ENCODE measurements at regions not wholly inside any gene's neighbourhood (a gene's known extent, or its start where the extent isn't known, plus 50 kb on each side); places are given as distances from the start of the nearest gene placed in this dataset.
"Not testable (repeated sequence)": the region's sequence is repeated elsewhere in the genome, so short reads cannot be mapped to it uniquely, and the experiment has no call there.

GRCh38 chr3:71961891-71962290 lies 176.9 kb upstream of the PROK2 start:
- DNase-seq = no peak

DNA sequence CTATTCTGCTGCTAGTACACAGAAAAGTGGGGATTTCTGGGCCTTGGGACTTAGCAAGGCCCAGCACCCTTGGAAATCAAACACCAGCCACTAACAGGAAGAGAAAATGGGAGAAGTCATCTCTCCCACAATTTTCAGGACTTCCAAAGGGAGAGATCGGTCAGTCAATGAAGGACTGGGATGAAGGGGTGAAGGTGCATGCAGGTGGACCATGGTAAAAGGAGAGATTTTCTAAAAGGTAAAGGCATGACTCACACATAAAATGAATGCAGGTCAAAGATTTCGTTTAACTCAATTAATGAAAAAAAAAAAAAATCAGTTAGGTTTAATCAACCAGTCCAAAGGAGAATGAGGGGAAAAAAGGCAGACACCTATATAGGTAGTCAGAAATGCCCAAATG lies 176.4 kb upstream of the PROK2 start:
- DNase-seq = no peak

GRCh38 chr3:71958533-71958932 lies 173.6 kb upstream of the PROK2 start:
- no peak for DNase-seq

GRCh38 chr3:71956716-71957115 lies 171.8 kb upstream of the PROK2 start:
- DNase-seq = no peak

GRCh38 chr3:71956069-71956340 lies 171.1 kb upstream of the PROK2 start:
- no peak for DNase-seq

DNA sequence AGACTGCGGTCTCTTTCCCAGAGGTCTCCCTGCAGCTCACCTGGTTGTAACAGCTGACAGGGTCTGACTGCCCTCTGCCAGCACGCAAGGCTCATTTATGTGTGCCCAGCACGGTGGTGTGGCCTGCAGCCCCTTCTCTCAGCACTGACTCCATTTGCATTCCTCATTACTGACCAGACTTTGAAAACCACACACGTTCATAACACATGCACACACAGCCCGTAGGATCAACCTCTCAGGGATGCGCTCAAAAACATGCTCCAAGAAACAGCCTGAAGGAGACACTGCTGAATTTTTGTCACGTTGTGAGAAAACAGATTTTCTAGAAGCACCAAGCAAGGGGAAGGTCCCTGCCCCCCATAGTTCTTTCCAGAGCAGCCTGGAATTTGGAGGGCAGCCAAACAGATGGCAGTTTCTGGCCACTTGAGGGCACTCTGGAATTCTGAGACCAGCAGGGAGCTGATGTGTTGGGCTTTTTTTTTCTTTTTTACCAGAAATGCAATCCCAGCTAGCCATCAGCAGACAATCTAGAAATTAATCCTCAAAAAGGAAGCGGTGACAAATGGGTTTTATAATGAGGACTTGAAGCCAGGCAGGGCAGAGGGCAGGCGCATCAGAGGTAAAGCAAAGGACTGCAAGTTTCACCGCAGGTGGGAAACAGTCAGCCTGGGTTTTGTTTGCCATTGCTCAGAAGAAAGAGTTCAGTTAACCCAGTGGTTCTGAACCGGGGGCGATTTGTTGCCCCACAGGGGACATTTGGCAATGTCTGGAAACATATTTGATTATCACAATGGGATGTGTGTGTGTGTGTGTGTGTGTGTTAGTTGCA lies 170.5 kb upstream of the PROK2 start:
- DNase-seq = peak; percentile 65

DNA sequence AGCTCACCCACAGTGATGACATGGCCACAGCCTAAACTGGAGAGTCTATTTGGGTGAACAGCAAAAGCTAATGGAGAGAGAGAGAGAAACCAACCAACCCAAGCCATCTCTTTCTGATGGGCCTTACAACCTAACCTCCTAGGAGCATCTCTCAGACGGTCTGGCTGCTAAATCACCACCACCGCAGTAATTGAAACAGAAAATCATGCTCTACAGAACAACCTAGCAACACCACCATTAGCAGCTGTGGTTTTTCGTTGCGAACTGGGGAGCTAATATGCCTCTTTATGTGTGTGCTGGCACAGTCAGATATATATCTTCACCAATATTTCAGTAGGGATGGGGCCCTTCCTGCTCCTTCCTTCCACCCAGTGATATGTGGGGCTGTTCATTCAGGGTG lies 166.9 kb upstream of the PROK2 start:
- no peak for DNase-seq

DNA sequence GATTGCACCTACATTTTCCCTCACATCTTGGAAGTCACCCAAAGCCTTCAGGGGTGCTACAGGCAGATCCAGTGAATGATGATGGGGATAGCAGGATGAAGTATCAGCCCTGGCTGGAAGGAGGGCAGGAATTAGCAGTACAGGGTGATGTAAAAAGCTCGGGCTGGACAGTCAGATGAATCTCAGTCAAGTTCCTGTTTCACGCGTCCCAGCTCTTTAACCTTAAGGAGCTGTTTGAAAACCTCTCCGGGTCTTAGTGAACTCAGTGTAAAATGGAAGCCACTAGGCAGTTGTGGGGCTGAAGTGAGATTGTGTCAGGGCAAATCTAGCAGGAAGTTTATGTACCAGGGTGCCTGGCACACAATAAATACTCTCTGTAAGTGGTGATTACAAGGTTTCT lies 166.4 kb upstream of the PROK2 start:
- DNase-seq = no peak

- DNase-seq = no peak
Measured at GRCh38 chr3:71949442-71949841, 164.5 kb upstream of the PROK2 start.

DNA sequence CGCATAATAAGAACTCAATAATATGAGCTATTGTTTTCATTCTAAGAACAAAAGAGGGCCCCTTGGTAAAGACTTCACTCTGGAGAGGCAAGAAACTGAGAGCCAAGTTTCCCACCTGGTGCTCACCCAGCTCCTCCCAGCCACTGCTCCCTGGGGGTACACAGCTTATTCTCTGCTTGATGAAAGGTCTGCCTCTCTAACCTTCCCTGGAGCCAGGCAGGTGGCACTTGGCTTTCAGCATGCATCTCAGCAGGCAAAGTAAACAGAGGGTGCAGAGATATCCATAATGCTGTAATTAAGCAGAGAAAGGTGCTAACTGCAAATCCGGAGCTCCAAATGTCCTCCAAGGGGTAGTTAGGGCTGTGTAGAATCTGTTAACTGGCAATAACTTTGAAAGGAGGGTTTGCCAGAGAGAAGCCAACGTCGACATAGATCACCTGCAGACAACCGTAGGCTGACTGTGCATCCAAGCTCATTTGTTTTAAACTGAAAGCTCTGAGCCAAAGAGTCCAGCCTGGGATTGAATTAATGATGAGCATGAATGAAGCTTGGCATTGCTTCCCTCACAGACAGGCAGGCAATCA lies 159.6 kb upstream of the PROK2 start:
- DNase-seq = peak; percentile 74

GRCh38 chr3:71942432-71943187 lies 157.7 kb upstream of the PROK2 start:
- DNase-seq = no peak

DNA sequence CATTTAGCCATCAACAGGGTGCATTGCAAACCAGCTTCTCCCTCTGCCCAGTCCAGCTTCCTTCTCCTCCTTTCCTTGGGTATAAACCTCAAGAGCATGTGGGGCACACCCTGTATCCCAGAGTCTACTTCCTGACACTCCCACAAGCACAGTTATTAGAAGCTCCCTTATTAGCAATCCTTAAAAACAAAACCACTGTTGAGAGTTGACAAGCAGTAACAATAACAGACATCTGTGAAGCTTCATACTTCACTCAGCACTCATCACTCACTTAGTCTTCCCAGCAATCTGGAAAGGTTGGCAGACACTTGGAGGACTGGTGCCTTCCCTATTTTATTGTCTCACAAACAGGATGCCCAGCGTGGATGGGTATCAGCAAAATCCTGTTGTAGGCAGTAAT lies 155.5 kb upstream of the PROK2 start:
- DNase-seq = no peak

DNA sequence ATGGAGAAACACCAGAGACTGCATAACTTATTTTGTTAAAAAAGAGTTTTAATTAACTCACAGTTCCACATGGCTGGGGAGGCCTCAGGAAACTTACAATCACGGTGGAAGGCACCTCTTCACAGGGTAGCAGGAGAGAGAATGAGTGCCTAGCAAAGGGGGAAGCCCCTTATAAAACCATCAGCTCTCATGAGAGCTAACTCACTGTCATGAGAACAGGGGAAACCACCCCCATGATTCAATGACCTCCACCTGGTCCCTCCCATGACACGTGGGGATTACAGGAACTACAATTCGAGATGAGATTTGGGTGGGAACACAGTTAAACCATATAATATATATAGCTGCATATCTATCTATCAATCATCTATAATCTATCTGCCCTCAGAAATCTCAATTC lies 153.1 kb upstream of the PROK2 start:
- not testable (repeated sequence) for DNase-seq

DNA sequence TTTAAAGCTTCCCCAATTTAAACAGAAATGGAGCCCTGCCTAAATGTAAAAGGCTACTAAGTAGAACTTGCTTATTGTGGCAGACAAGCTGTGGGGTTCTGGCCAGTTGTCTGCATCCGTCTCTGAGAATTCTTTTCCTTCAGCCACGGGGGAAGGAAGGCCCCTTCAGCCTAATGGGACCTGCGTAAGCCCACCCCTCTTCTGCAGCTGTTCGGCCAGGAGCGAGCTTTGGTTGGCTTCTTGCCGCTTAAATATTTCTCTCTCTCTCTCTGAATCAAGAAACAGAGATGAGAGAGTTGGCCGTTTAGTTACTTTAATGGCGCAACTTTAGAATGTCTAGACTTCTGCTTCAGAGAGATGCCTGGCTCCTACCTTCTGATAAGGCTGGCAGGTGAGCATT lies 151.7 kb upstream of the PROK2 start:
- no peak for DNase-seq

GRCh38 chr3:71934520-71935270 lies 149.7 kb upstream of the PROK2 start:
- no peak for DNase-seq

GRCh38 chr3:71931922-71932321 lies 147.0 kb upstream of the PROK2 start:
- DNase-seq = no peak

GRCh38 chr3:71930056-71930991 lies 145.4 kb upstream of the PROK2 start:
- DNase-seq = no peak

- DNase-seq = no peak
Measured at GRCh38 chr3:71928212-71928611, 143.3 kb upstream of the PROK2 start.

DNA sequence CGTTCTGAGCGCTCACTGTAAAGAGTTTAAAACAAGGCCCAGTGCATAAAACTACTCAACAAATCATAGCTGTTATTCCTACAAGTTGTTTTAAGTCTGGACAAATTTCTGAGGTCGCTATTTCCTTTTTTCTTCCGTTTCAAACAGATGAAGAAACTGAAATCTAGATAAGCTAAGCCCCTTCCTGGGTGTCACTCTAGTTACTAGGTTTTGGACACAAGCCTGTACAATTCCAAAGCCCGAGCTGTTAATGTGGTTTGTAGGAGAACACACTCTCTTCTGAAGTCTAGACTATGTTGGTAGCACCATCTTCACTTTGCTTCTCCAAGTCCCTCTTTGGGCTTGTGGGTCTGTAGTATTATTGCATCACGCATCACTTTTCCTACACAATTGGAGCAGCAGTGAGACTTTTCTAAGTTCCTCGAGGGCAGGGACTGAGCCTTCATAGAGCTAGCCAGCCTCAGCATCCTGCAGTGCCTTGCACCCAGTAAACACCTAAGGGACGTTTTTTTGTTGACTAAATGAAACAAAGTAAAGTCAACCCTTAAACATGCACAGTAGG lies 142.6 kb upstream of the PROK2 start:
- no peak for DNase-seq

GRCh38 chr3:71926616-71927015 lies 141.7 kb upstream of the PROK2 start:
- DNase-seq = no peak

- peak; percentile 60 for DNase-seq
Measured at GRCh38 chr3:71926262-71926600, 141.3 kb upstream of the PROK2 start.
